ENCODE measurements at regions not wholly inside any gene's neighbourhood (a gene's known extent, or its start where the extent isn't known, plus 50 kb on each side); places are given as distances from the start of the nearest gene placed in this dataset.
A peak's percentile ranks its signal among the peaks of the same experiment; 100 is the strongest.

DNA sequence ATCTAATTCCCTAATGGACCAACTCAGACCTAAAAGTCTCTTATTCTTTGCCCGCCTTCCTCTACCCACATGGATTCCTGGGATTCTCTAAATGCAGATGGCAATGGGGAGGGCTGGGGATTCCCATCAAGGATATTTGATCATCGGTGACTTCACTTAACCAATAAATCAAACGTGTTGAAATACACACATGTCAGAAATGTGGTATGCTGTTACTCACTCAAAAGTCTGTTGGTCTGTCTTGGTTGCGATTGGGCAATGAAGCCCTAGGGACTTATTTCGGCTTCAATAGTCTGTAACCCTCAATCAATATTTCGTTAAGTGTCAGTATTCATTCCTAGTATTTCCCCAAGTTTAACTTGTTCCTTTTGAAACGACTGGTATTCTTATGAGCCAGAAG, 117.2 kb upstream of the DIO3 start:
- H3K27ac ChIP-seq (ENCODE audit: low read depth, low read length), result no peak overlapping the region
- no peaks in the 10 kb centered on the region for H3K4me1 ChIP-seq (ENCODE audit: insufficient read depth, low read length)
- H3K9me3 ChIP-seq (ENCODE audit: insufficient read depth, low read depth, low read length), result no peaks in the 10 kb centered on the region
- no peak overlapping the region for H3K4me2 ChIP-seq (ENCODE audit: low read length)
- H3K79me2 ChIP-seq (ENCODE audit: insufficient read depth, low read length), result no peaks in the 10 kb centered on the region
- H3K27me3 Mint-ChIP-seq (ENCODE audit: low read depth, unreplicated experiment), result peaks cover 21% of the 10 kb centered on the region
- H3K36me3 Mint-ChIP-seq (ENCODE audit: low read depth, unreplicated experiment), result no peaks in the 10 kb centered on the region
- H3K4me3 ChIP-seq (ENCODE audit: insufficient read depth, low read depth, low read length), result no peak overlapping the region
- FAIRE-seq (no peak), DNase-seq (ENCODE audit: low read depth) (peak; percentile 71)
- no peak overlapping the region for H3K4me3 Mint-ChIP-seq (ENCODE audit: unreplicated experiment)
- no peak overlapping the region for H3K9ac ChIP-seq (ENCODE audit: low read length)
- H2AFZ ChIP-seq (ENCODE audit: low read depth, low read length), result no peak overlapping the region
- H3K4me1 Mint-ChIP-seq (ENCODE audit: low read depth, unreplicated experiment), result peaks cover 16% of the 10 kb centered on the region
- H3K36me3 ChIP-seq (ENCODE audit: insufficient read depth, low read length), result no peaks in the 10 kb centered on the region
- TF ChIP-seq, protein P1, sequence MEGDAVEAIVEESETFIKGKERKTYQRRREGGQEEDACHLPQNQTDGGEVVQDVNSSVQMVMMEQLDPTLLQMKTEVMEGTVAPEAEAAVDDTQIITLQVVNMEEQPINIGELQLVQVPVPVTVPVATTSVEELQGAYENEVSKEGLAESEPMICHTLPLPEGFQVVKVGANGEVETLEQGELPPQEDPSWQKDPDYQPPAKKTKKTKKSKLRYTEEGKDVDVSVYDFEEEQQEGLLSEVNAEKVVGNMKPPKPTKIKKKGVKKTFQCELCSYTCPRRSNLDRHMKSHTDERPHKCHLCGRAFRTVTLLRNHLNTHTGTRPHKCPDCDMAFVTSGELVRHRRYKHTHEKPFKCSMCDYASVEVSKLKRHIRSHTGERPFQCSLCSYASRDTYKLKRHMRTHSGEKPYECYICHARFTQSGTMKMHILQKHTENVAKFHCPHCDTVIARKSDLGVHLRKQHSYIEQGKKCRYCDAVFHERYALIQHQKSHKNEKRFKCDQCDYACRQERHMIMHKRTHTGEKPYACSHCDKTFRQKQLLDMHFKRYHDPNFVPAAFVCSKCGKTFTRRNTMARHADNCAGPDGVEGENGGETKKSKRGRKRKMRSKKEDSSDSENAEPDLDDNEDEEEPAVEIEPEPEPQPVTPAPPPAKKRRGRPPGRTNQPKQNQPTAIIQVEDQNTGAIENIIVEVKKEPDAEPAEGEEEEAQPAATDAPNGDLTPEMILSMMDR (IDR thresholded peaks at IDR 0.05; ENCODE audit: insufficient read depth, low read depth, low read length), result no peak
- TF ChIP-seq EZH2 (IDR thresholded peaks at IDR 0.05; ENCODE audit: insufficient read depth, low read length), result no peak
- H4K20me1 ChIP-seq (ENCODE audit: insufficient read depth, low read length), result no peaks in the 10 kb centered on the region
- H3K27me3 ChIP-seq (ENCODE audit: insufficient read depth, low read length), result peaks cover 8% of the 10 kb centered on the region
- no peak overlapping the region for H3K27ac Mint-ChIP-seq (ENCODE audit: unreplicated experiment)
- H3K9me3 Mint-ChIP-seq (ENCODE audit: unreplicated experiment), result peaks cover 2% of the 10 kb centered on the region

DNA sequence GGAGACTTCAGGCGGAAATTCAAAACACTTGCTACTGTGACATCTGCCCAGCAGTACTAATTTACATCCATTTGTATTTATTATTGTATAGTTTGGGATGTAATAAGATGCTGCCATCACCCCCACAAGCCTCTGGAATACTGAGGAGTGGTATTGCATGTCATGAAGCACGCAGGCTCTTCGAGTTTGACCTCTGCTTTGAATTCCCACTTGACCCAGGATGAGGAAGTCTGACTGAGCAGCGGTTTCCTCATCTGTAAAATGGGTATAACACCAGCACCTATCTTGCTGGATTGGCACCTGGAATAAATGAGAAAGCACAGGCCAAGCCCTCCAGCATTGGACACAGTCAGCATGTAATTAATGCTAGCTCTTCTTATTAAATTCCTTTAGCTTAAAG, 116.0 kb upstream of the DIO3 start:
- H3K27me3 ChIP-seq (ENCODE audit: insufficient read depth, low read length), result peaks cover 8% of the 10 kb centered on the region
- DNase-seq (ENCODE audit: low read depth) (no peak), FAIRE-seq (no peak)
- no peak overlapping the region for H3K4me3 ChIP-seq (ENCODE audit: insufficient read depth, low read depth, low read length)
- Mint-ChIP-seq H3K27me3 (ENCODE audit: low read depth, unreplicated experiment) (peaks cover 33% of the 10 kb centered on the region), H3K9me3 (ENCODE audit: unreplicated experiment) (peaks cover 2% of the 10 kb centered on the region), H3K36me3 (ENCODE audit: low read depth, unreplicated experiment) (no peaks in the 10 kb centered on the region), H3K27ac (ENCODE audit: unreplicated experiment) (no peak overlapping the region), H3K4me3 (ENCODE audit: unreplicated experiment) (no peak overlapping the region), H3K4me1 (ENCODE audit: low read depth, unreplicated experiment) (peaks cover 10% of the 10 kb centered on the region)
- TF ChIP-seq, protein P1 (IDR thresholded peaks at IDR 0.05; ENCODE audit: insufficient read depth, low read depth, low read length), result no peak
- no peak for TF ChIP-seq EZH2 (IDR thresholded peaks at IDR 0.05; ENCODE audit: insufficient read depth, low read length)
- H3K4me2 ChIP-seq (ENCODE audit: low read length), result no peak overlapping the region
- H3K27ac ChIP-seq (ENCODE audit: low read depth, low read length), result no peak overlapping the region
- no peaks in the 10 kb centered on the region for H4K20me1 ChIP-seq (ENCODE audit: insufficient read depth, low read length)
- H3K4me1 ChIP-seq (ENCODE audit: insufficient read depth, low read length), result no peaks in the 10 kb centered on the region
- H2AFZ ChIP-seq (ENCODE audit: low read depth, low read length), result no peak overlapping the region
- no peaks in the 10 kb centered on the region for H3K79me2 ChIP-seq (ENCODE audit: insufficient read depth, low read length)
- H3K36me3 ChIP-seq (ENCODE audit: insufficient read depth, low read length), result no peaks in the 10 kb centered on the region
- H3K9me3 ChIP-seq (ENCODE audit: insufficient read depth, low read depth, low read length), result no peaks in the 10 kb centered on the region
- no peak overlapping the region for H3K9ac ChIP-seq (ENCODE audit: low read length)

DNA sequence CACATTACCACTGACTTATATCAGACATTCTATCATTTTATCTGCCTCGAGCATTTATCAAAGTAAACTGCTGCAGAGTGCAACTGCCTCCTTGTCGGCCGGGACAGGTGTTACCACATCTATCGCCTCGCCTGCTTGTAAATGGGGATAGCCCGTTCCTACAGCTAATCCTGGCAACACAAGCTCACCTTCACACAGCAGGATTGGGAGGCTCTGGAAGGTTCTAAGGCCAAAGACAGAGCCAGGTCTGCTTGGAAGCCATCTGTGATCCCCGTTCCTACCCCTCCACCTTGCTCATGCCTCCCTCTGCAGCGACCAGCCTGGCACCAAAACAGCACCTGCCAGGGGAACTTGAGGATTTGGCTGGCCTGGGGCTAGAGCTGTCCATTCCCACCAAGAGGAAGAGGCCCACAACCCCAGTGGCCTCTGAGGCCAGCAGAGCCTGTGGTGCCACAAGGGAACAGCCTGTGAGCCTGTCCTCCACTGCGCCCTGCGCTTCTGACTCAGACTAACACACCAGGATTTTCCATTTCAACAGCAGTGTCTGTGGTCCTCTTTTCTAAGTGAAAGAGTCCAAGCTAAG, 114.8 kb upstream of the DIO3 start:
- no peak for TF ChIP-seq EZH2 (IDR thresholded peaks at IDR 0.05; ENCODE audit: insufficient read depth, low read length)
- TF ChIP-seq, protein P1 (IDR thresholded peaks at IDR 0.05; ENCODE audit: insufficient read depth, low read depth, low read length), result no peak
- H3K4me1 ChIP-seq (ENCODE audit: insufficient read depth, low read length), result no peaks in the 10 kb centered on the region
- peaks cover 5% of the 10 kb centered on the region for H3K27me3 ChIP-seq (ENCODE audit: insufficient read depth, low read length)
- no peaks in the 10 kb centered on the region for H3K79me2 ChIP-seq (ENCODE audit: insufficient read depth, low read length)
- no peaks in the 10 kb centered on the region for H3K36me3 ChIP-seq (ENCODE audit: insufficient read depth, low read length)
- no peak overlapping the region for H3K27ac ChIP-seq (ENCODE audit: low read depth, low read length)
- FAIRE-seq, result no peak
- no peak for DNase-seq (ENCODE audit: low read depth)
- no peaks in the 10 kb centered on the region for H4K20me1 ChIP-seq (ENCODE audit: insufficient read depth, low read length)
- H3K27ac Mint-ChIP-seq (ENCODE audit: unreplicated experiment), result no peak overlapping the region
- H3K4me1 Mint-ChIP-seq (ENCODE audit: low read depth, unreplicated experiment), result peaks cover 8% of the 10 kb centered on the region
- peaks cover 36% of the 10 kb centered on the region for H3K27me3 Mint-ChIP-seq (ENCODE audit: low read depth, unreplicated experiment)
- no peak overlapping the region for H3K4me2 ChIP-seq (ENCODE audit: low read length)
- H3K9me3 Mint-ChIP-seq (ENCODE audit: unreplicated experiment), result no peaks in the 10 kb centered on the region
- no peak overlapping the region for H2AFZ ChIP-seq (ENCODE audit: low read depth, low read length)
- no peak overlapping the region for H3K4me3 Mint-ChIP-seq (ENCODE audit: unreplicated experiment)
- no peaks in the 10 kb centered on the region for H3K9me3 ChIP-seq (ENCODE audit: insufficient read depth, low read depth, low read length)
- no peaks in the 10 kb centered on the region for H3K36me3 Mint-ChIP-seq (ENCODE audit: low read depth, unreplicated experiment)
- no peak overlapping the region for H3K9ac ChIP-seq (ENCODE audit: low read length)
- H3K4me3 ChIP-seq (ENCODE audit: insufficient read depth, low read depth, low read length), result no peak overlapping the region

All from astrocyte (in vitro differentiated cells and primary cell).